OCI-LY7 (cell line): ENCODE measurements at regions not wholly inside any gene's neighbourhood (a gene's known extent, or its start where the extent isn't known, plus 50 kb on each side); places are given as distances from the start of the nearest gene placed in this dataset.

ENCODE experiments used
- BruUV-seq: library from RNA; stranded (reverse); fragments of 400-500 nt; replicated peaks from 2 replicates; lab custom pipeline; 2021; lab: Mats Ljungman, UMichigan
- CTCF ChIA-PET: fragments of 300-600 bp; sonication (Branson Sonifier 250); formaldehyde crosslinking; loops from one replicate; lab custom pipeline; 2022; ENCODE audit warnings: antibody characterized with exemption; ENCODE audit not compliant: unreplicated experiment; lab: Charles Lee
- POLR2A ChIA-PET: fragments of 300-600 bp; sonication (Branson Sonifier 250); formaldehyde crosslinking; loops from one replicate; lab custom pipeline; 2022; ENCODE audit warnings: antibody characterized with exemption; lab: Charles Lee
- DNase-seq: peaks from one replicate; pipeline ENCODE4 v3.0.0-alpha.2; 2015; ENCODE audit warnings: low spot score
- H2AFZ ChIP-seq: fragments of 200-600 bp; sonication (generic), shearing (Covaris generic); 2 replicates; pipeline ENCODE4 v1.6.1; 2014; ENCODE audit warnings: mild to moderate bottlenecking, antibody characterized with exemption, low read length, moderate library complexity
- H3K27ac ChIP-seq: fragments of 200-600 bp; sonication (generic); 2 replicates; pipeline ENCODE4 v1.5.1; 2014; ENCODE audit warnings: mixed run types, low read depth, mild to moderate bottlenecking, moderate library complexity, low read length, inconsistent platforms; ENCODE audit not compliant: poor library complexity, severe bottlenecking
- H3K36me3 ChIP-seq: fragments of 200-600 bp; sonication (generic); 2 replicates; pipeline ENCODE4 v1.6.1; 2014; ENCODE audit warnings: mild to moderate bottlenecking, antibody characterized with exemption, low read length, moderate library complexity, mixed read lengths; ENCODE audit not compliant: insufficient read depth
- H3K4me1 ChIP-seq: fragments of 200-600 bp; sonication (generic); 2 replicates; pipeline ENCODE4 v1.5.1; 2014; ENCODE audit warnings: mild to moderate bottlenecking, low read length; ENCODE audit not compliant: insufficient read depth, poor library complexity, severe bottlenecking
- H3K4me2 ChIP-seq: fragments of 200-600 bp; sonication (generic); 2 replicates; pipeline ENCODE4 v1.6.1; 2014; ENCODE audit warnings: mild to moderate bottlenecking, low read length
- H3K4me3 ChIP-seq: fragments of 200-600 bp; sonication (generic); 2 replicates; pipeline ENCODE4 v1.5.1; 2014; ENCODE audit warnings: mild to moderate bottlenecking, low read depth, low read length; ENCODE audit not compliant: poor library complexity, severe bottlenecking
- H3K79me2 ChIP-seq: fragments of 200-600 bp; sonication (generic); 2 replicates; pipeline ENCODE4 v1.6.1; 2016; ENCODE audit warnings: low read depth, mild to moderate bottlenecking, low read length, moderate library complexity, mixed read lengths; ENCODE audit not compliant: insufficient read depth
- H3K9me2 ChIP-seq: fragments of 200-600 bp; sonication (generic); 2 replicates; pipeline ENCODE4 v1.6.1; 2016; ENCODE audit warnings: mild to moderate bottlenecking, low read length, mixed read lengths; ENCODE audit not compliant: insufficient read depth
- H3K9me3 ChIP-seq: fragments of 200-600 bp; sonication (generic); 2 replicates; pipeline ENCODE4 v1.6.1; 2014; ENCODE audit warnings: mild to moderate bottlenecking, mixed run types, low read length, mixed read lengths
- H4K20me1 ChIP-seq: fragments of 200-600 bp; sonication (generic); 2 replicates; pipeline ENCODE4 v1.6.1; 2014; ENCODE audit warnings: mild to moderate bottlenecking, antibody characterized with exemption, low read length, moderate library complexity, mixed read lengths; ENCODE audit not compliant: insufficient read depth
- CTCF ChIP-seq: fragments of 200-600 bp; sonication (generic); conservative IDR thresholded peaks from 2 replicates; pipeline ENCODE4 v1.5.1; 2014; ENCODE audit warnings: mild to moderate bottlenecking, antibody characterized with exemption, low read length, moderate library complexity, mixed read lengths
- EZH2phosphoT487 ChIP-seq: fragments of 200-600 bp; sonication (generic); IDR thresholded peaks from 2 replicates; pipeline ENCODE4 v1.6.1; 2018; ENCODE audit warnings: low read depth, borderline replicate concordance, mild to moderate bottlenecking, mixed run types, antibody characterized with exemption, low read length, moderate library complexity, mixed read lengths
- intact Hi-C: fragments of 100-400 bp; cut with micrococcal nuclease; formaldehyde crosslinking; loops from one replicate; pipeline ENCODE4 v1.10.0; 2022; ENCODE audit not compliant: unreplicated experiment

- CTCF ChIA-PET = no interaction called here
- intact Hi-C loops = no loop called here
Observed at GRCh38 chr9:90986161-90986560, 184.5 kb downstream of the SYK start.

GRCh38 chr9:90987566-90987965 lies 185.9 kb downstream of the SYK start:
- H3K4me3 ChIP-seq = no peak overlapping the region
- no peaks in the 10 kb centered on the region for H3K36me3 ChIP-seq
- H4K20me1 ChIP-seq = no peaks in the 10 kb centered on the region
- CTCF ChIA-PET = no interaction called here
- H3K9me2 ChIP-seq = no peaks in the 10 kb centered on the region
- no peak for DNase-seq
- H3K27ac ChIP-seq = no peak overlapping the region
- no peak for TF ChIP-seq CTCF
- TF ChIP-seq EZH2phosphoT487 = no peak
- no TSS peak for BruUV-seq
- no peaks in the 10 kb centered on the region for H3K79me2 ChIP-seq
- POLR2A ChIA-PET = no interaction called here
- H3K4me1 ChIP-seq = no peaks in the 10 kb centered on the region
- no peaks in the 10 kb centered on the region for H3K9me3 ChIP-seq
- H3K4me2 ChIP-seq = no peak overlapping the region
- intact Hi-C loops = no loop called here
- H2AFZ ChIP-seq = no peak overlapping the region

More at GRCh38 chr9:90986161-90986560, 184.5 kb downstream of the SYK start:
- no peaks in the 10 kb centered on the region for H3K36me3 ChIP-seq
- H2AFZ ChIP-seq = no peak overlapping the region
- no TSS peak for BruUV-seq
- no peaks in the 10 kb centered on the region for H4K20me1 ChIP-seq
- no peak for TF ChIP-seq EZH2phosphoT487
- TF ChIP-seq CTCF = no peak
- H3K27ac ChIP-seq = no peak overlapping the region
- no peak overlapping the region for H3K4me3 ChIP-seq
- no peaks in the 10 kb centered on the region for H3K79me2 ChIP-seq
- no peaks in the 10 kb centered on the region for H3K9me2 ChIP-seq
- H3K9me3 ChIP-seq = no peaks in the 10 kb centered on the region
- DNase-seq = no peak
- H3K4me2 ChIP-seq = no peak overlapping the region
- no peaks in the 10 kb centered on the region for H3K4me1 ChIP-seq
- POLR2A ChIA-PET = interaction anchor here (0.6 kb wide), 1 partner anchor 806 kb away, joined by 3 read pairs; no protein-coding TSS in a partner anchor

- no peak overlapping the region for H3K4me3 ChIP-seq
- intact Hi-C loops = no loop called here
- H3K4me2 ChIP-seq = no peak overlapping the region
Observed at GRCh38 chr9:90988318-90988717, 186.7 kb downstream of the SYK start.

More at GRCh38 chr9:90988318-90988717, 186.7 kb downstream of the SYK start:
- Histone ChIP-seq H4K20me1 (no peaks in the 10 kb centered on the region), H3K36me3 (no peaks in the 10 kb centered on the region), H2AFZ (no peak overlapping the region), H3K9me3 (no peaks in the 10 kb centered on the region), H3K27ac (no peak overlapping the region), H3K9me2 (no peaks in the 10 kb centered on the region), H3K4me1 (no peaks in the 10 kb centered on the region), H3K79me2 (no peaks in the 10 kb centered on the region)
- BruUV-seq = no TSS peak
- ChIA-PET POLR2A (no interaction called here), CTCF (no interaction called here)
- no peak for TF ChIP-seq CTCF
- TF ChIP-seq EZH2phosphoT487 = no peak
- DNase-seq = no peak
